ENCODE measurements at regions not wholly inside any gene's neighbourhood (a gene's known extent, or its start where the extent isn't known, plus 50 kb on each side); places are given as distances from the start of the nearest gene placed in this dataset.

DNA sequence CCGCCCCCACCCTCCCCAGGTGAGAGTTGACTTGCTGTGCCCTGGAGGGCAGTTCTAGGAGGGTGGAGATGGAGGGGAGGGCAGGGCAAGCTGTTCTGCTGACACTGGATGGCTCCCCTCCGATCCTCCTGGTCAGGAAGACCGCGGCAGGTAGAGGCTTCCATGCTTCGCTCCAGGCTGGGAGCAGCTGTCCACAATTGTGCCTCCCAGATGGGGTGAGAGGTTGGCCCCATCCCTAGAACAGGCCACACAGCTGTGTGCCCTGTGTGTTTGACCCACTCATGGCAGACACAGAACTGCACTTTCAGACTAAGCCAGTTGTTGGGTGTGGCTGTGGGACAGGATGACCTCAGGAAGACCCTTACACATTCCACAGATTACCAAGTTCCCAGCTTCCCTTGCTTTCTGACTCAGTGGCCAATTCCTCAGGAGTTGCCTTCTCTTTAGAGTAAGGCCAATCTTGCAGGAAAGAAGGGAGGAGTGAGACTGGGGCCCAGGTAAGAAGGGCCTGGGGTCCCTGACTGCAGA is 72.1 kb upstream of the HSPA9 start:
- TF ChIP-seq CTCF (IDR thresholded peaks at IDR 0.05) (no peak), ZFX (IDR thresholded peaks at IDR 0.05; ENCODE audit: borderline replicate concordance) (no peak)

All from 22Rv1 (cell line).